GM10266 (cell line): ENCODE measurements at regions not wholly inside any gene's neighbourhood (a gene's known extent, or its start where the extent isn't known, plus 50 kb on each side); places are given as distances from the start of the nearest gene placed in this dataset.

Experiments
- DNase-seq: peaks from one replicate; pipeline ENCODE4 v3.0.0; 2012; ENCODE audit errors: extremely low spot score
- TF ChIP-seq, protein P1 (sequence below): IDR thresholded peaks from 2 replicates; pipeline ENCODE4 v1.5.1; 2012; ENCODE audit warnings: mild to moderate bottlenecking, low read depth; ENCODE audit not compliant: control insufficient read depth, insufficient read depth; ENCODE audit errors: missing control alignments

- DNase-seq, result no peak
- TF ChIP-seq, protein P1, sequence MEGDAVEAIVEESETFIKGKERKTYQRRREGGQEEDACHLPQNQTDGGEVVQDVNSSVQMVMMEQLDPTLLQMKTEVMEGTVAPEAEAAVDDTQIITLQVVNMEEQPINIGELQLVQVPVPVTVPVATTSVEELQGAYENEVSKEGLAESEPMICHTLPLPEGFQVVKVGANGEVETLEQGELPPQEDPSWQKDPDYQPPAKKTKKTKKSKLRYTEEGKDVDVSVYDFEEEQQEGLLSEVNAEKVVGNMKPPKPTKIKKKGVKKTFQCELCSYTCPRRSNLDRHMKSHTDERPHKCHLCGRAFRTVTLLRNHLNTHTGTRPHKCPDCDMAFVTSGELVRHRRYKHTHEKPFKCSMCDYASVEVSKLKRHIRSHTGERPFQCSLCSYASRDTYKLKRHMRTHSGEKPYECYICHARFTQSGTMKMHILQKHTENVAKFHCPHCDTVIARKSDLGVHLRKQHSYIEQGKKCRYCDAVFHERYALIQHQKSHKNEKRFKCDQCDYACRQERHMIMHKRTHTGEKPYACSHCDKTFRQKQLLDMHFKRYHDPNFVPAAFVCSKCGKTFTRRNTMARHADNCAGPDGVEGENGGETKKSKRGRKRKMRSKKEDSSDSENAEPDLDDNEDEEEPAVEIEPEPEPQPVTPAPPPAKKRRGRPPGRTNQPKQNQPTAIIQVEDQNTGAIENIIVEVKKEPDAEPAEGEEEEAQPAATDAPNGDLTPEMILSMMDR, result no peak
Observed at GRCh38 chr4:64520421-64520820, 111.2 kb upstream of the TECRL start.

GRCh38 chr4:64518600-64518999 lies 109.3 kb upstream of the TECRL start:
- DNase-seq, result no peak
- TF ChIP-seq, protein P1, result no peak

DNA sequence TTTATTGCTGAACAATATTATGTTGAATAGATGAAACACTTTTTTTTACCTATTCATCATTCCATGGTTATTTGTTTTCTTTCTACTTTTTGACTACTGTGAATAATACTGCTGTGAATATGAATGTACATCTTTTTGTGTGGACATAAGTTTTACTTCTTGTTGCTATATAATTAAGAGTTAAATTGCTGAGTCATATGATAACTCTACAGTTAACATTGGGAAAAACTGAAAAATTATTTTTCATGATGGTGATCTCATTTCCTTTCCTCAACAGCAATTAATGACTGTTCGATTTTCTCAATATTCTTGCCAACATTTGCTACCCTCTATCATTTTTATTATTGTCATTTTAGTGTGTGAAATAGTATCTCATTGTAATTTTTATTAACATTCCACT lies 106.9 kb upstream of the TECRL start:
- TF ChIP-seq, protein P1, result no peak
- DNase-seq, result no peak

DNA sequence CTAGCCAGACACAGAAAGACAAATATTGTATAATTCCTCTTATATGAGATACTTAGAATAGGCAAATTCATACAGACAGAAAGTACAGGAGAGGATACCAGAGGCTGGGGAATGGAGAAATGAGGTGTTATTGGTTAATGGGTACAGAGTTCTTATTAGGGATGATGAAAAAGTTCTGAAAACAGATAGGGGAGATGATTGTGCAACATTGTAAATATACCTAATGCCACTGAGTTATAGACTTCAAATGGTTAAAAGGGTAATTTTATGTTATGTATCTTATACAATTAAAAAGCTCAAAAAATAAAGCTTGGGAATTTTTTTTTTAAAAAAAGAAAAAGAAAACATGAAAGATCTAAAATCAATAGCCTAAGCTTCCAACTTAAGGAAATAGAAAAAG lies 98.8 kb upstream of the TECRL start:
- TF ChIP-seq, protein P1, result no peak
- DNase-seq, result no peak

- DNase-seq, result no peak
- TF ChIP-seq, protein P1, result no peak
Observed at GRCh38 chr4:64503945-64504675, 94.9 kb upstream of the TECRL start.

- TF ChIP-seq, protein P1, result no peak
- no peak for DNase-seq
Observed at GRCh38 chr4:64503416-64503815, 94.2 kb upstream of the TECRL start.

DNA sequence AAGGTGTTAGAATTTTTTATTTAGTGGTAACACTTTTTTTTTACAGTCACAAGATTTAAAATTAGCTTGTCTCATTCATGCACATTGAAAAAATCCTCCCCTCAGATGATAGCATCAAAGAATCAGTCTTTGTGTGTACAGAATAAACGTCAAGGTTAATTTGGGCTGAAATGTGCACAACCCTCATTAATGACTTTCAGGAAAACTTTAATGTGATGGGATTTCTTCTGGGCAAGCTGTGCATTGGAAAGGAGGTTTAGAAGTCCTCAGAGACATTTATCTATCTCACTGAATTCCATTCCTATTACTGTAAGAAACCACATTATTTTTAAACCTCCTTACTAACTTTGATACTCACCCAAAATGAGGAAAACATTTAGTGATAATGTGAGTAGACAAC lies 88.2 kb upstream of the TECRL start:
- TF ChIP-seq, protein P1, result no peak

More for the DNA sequence above, 88.2 kb upstream of the TECRL start:
- DNase-seq, result no peak
